ENCODE measurements at regions not wholly inside any gene's neighbourhood (a gene's known extent, or its start where the extent isn't known, plus 50 kb on each side); places are given as distances from the start of the nearest gene placed in this dataset.

- Mint-ChIP-seq H3K4me1 (ENCODE audit: low read depth, unreplicated experiment) (peaks cover 9% of the 10 kb centered on the region), H3K27ac (ENCODE audit: unreplicated experiment) (peak overlapping the region; percentile 11), H3K27me3 (ENCODE audit: low read depth, unreplicated experiment) (peaks cover 3% of the 10 kb centered on the region), H3K36me3 (ENCODE audit: low read depth, unreplicated experiment) (no peaks in the 10 kb centered on the region), H3K9me3 (ENCODE audit: unreplicated experiment) (no peaks in the 10 kb centered on the region), H3K4me3 (ENCODE audit: unreplicated experiment) (no peak overlapping the region)
- no peaks in the 10 kb centered on the region for H4K20me1 ChIP-seq (ENCODE audit: insufficient read depth, low read length)
- no peak overlapping the region for H3K4me3 ChIP-seq (ENCODE audit: insufficient read depth, low read depth, low read length)
- FAIRE-seq, result peak; percentile 47
- no peaks in the 10 kb centered on the region for H3K79me2 ChIP-seq (ENCODE audit: insufficient read depth, low read length)
- no peak overlapping the region for H3K9ac ChIP-seq (ENCODE audit: low read length)
- TF ChIP-seq EZH2 (IDR thresholded peaks at IDR 0.05; ENCODE audit: insufficient read depth, low read length), result no peak
- TF ChIP-seq, protein P1, sequence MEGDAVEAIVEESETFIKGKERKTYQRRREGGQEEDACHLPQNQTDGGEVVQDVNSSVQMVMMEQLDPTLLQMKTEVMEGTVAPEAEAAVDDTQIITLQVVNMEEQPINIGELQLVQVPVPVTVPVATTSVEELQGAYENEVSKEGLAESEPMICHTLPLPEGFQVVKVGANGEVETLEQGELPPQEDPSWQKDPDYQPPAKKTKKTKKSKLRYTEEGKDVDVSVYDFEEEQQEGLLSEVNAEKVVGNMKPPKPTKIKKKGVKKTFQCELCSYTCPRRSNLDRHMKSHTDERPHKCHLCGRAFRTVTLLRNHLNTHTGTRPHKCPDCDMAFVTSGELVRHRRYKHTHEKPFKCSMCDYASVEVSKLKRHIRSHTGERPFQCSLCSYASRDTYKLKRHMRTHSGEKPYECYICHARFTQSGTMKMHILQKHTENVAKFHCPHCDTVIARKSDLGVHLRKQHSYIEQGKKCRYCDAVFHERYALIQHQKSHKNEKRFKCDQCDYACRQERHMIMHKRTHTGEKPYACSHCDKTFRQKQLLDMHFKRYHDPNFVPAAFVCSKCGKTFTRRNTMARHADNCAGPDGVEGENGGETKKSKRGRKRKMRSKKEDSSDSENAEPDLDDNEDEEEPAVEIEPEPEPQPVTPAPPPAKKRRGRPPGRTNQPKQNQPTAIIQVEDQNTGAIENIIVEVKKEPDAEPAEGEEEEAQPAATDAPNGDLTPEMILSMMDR (IDR thresholded peaks at IDR 0.05; ENCODE audit: insufficient read depth, low read depth, low read length), result no peak
- H3K4me2 ChIP-seq (ENCODE audit: low read length), result no peak overlapping the region
- DNase-seq (ENCODE audit: low read depth), result peak; percentile 63
- H3K9me3 ChIP-seq (ENCODE audit: insufficient read depth, low read depth, low read length), result no peaks in the 10 kb centered on the region
- H3K27me3 ChIP-seq (ENCODE audit: insufficient read depth, low read length), result no peaks in the 10 kb centered on the region
- no peaks in the 10 kb centered on the region for H3K36me3 ChIP-seq (ENCODE audit: insufficient read depth, low read length)
- H2AFZ ChIP-seq (ENCODE audit: low read depth, low read length), result no peak overlapping the region
- H3K27ac ChIP-seq (ENCODE audit: low read depth, low read length), result no peak overlapping the region
- peaks cover 8% of the 10 kb centered on the region for H3K4me1 ChIP-seq (ENCODE audit: insufficient read depth, low read length)
These were observed 123.7 kb upstream of the HS3ST3A1 start for GRCh38 chr17:13725288-13725990.

DNA sequence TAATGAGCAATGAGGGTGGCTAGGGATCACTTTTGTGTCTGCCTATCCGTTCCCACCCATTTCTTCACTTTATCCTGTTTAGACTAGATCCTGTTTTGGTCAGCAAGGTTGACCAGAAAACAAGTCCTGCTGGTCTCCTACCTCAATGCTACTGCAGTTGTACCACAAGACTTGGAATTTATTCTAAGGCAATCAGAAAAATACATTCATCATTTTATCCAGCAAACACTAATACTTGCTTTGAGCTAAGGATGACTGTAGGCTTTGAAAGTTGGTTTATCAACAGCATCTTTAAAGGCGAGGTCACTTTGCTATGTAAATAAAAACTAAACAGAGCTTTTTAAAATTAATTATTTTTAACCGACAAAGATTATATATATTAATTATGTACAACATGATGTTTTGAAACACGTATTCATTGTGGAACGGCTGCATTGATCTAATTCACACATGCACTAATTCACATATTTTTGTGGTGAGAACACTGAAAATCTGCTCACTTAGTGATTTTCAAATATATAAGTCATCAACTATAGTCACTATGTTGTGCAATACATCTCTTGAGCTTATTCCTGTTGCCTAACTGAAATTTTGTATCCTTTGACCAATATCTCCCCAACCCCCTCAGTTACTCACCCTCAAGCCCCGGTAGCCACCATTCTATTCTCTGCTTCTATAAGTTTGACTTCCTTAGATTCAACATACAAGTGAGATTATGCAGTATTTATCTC lies 125.9 kb upstream of the HS3ST3A1 start:
- peak overlapping the region; percentile 42 for H3K27ac ChIP-seq (ENCODE audit: low read depth, low read length)
- H3K9ac ChIP-seq (ENCODE audit: low read length), result no peak overlapping the region
- TF ChIP-seq, protein P1 (IDR thresholded peaks at IDR 0.05; ENCODE audit: insufficient read depth, low read depth, low read length), result no peak
- no peak for TF ChIP-seq EZH2 (IDR thresholded peaks at IDR 0.05; ENCODE audit: insufficient read depth, low read length)
- DNase-seq (ENCODE audit: low read depth) (peak; percentile 80), FAIRE-seq (peak; percentile 72)
- H3K9me3 ChIP-seq (ENCODE audit: insufficient read depth, low read depth, low read length), result no peaks in the 10 kb centered on the region
- no peak overlapping the region for H3K4me3 ChIP-seq (ENCODE audit: insufficient read depth, low read depth, low read length)
- Mint-ChIP-seq H3K9me3 (ENCODE audit: unreplicated experiment) (no peaks in the 10 kb centered on the region), H3K27me3 (ENCODE audit: low read depth, unreplicated experiment) (no peaks in the 10 kb centered on the region), H3K36me3 (ENCODE audit: low read depth, unreplicated experiment) (no peaks in the 10 kb centered on the region), H3K4me3 (ENCODE audit: unreplicated experiment) (no peak overlapping the region), H3K4me1 (ENCODE audit: low read depth, unreplicated experiment) (peaks cover 9% of the 10 kb centered on the region), H3K27ac (ENCODE audit: unreplicated experiment) (no peak overlapping the region)
- H3K79me2 ChIP-seq (ENCODE audit: insufficient read depth, low read length), result no peaks in the 10 kb centered on the region
- H2AFZ ChIP-seq (ENCODE audit: low read depth, low read length), result no peak overlapping the region
- H4K20me1 ChIP-seq (ENCODE audit: insufficient read depth, low read length), result no peaks in the 10 kb centered on the region
- H3K27me3 ChIP-seq (ENCODE audit: insufficient read depth, low read length), result no peaks in the 10 kb centered on the region
- H3K4me2 ChIP-seq (ENCODE audit: low read length), result peak overlapping the region; percentile 24
- H3K36me3 ChIP-seq (ENCODE audit: insufficient read depth, low read length), result no peaks in the 10 kb centered on the region
- H3K4me1 ChIP-seq (ENCODE audit: insufficient read depth, low read length), result peaks cover 8% of the 10 kb centered on the region

DNA sequence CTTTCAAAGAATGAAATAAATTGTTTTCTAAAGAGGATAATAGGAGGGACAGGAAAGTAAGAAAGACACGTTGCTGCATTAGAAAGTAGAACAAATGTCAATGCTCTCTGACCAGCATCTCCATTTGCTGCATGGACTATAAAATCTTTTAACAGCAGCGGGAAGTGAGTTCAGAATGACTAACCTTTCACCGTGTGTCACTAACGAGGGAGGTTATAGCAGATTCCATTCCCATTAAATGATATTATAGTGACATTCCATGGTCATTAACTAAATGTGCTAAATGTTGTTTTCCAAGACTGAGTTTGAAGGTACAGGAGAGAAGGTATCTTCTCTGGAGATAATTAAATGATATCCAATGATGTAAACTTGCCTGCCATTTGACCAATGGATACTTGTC lies 127.1 kb upstream of the HS3ST3A1 start:
- no peaks in the 10 kb centered on the region for H3K9me3 Mint-ChIP-seq (ENCODE audit: unreplicated experiment)
- H3K36me3 ChIP-seq (ENCODE audit: insufficient read depth, low read length), result no peaks in the 10 kb centered on the region
- no peak overlapping the region for H3K27ac Mint-ChIP-seq (ENCODE audit: unreplicated experiment)
- DNase-seq (ENCODE audit: low read depth), result peak; percentile 56
- peak overlapping the region; percentile 42 for H3K27ac ChIP-seq (ENCODE audit: low read depth, low read length)
- H3K9ac ChIP-seq (ENCODE audit: low read length), result no peak overlapping the region
- no peak overlapping the region for H2AFZ ChIP-seq (ENCODE audit: low read depth, low read length)
- H3K27me3 ChIP-seq (ENCODE audit: insufficient read depth, low read length), result no peaks in the 10 kb centered on the region
- H4K20me1 ChIP-seq (ENCODE audit: insufficient read depth, low read length), result no peaks in the 10 kb centered on the region
- no peaks in the 10 kb centered on the region for H3K27me3 Mint-ChIP-seq (ENCODE audit: low read depth, unreplicated experiment)
- no peaks in the 10 kb centered on the region for H3K9me3 ChIP-seq (ENCODE audit: insufficient read depth, low read depth, low read length)
- peaks cover 8% of the 10 kb centered on the region for H3K4me1 ChIP-seq (ENCODE audit: insufficient read depth, low read length)
- no peak overlapping the region for H3K4me3 ChIP-seq (ENCODE audit: insufficient read depth, low read depth, low read length)
- H3K79me2 ChIP-seq (ENCODE audit: insufficient read depth, low read length), result no peaks in the 10 kb centered on the region
- H3K4me2 ChIP-seq (ENCODE audit: low read length), result peak overlapping the region; percentile 24
- no peak overlapping the region for H3K4me3 Mint-ChIP-seq (ENCODE audit: unreplicated experiment)
- TF ChIP-seq, protein P1 (IDR thresholded peaks at IDR 0.05; ENCODE audit: insufficient read depth, low read depth, low read length), result no peak
- no peak for TF ChIP-seq EZH2 (IDR thresholded peaks at IDR 0.05; ENCODE audit: insufficient read depth, low read length)
- peaks cover 9% of the 10 kb centered on the region for H3K4me1 Mint-ChIP-seq (ENCODE audit: low read depth, unreplicated experiment)
- no peaks in the 10 kb centered on the region for H3K36me3 Mint-ChIP-seq (ENCODE audit: low read depth, unreplicated experiment)
- peak; percentile 52 for FAIRE-seq
